Stomach smooth muscle (tissue), 2 donors: ENCODE measurements at regions not wholly inside any gene's neighbourhood (a gene's known extent, or its start where the extent isn't known, plus 50 kb on each side); places are given as distances from the start of the nearest gene placed in this dataset.
"Not testable (repeated sequence)": the region's sequence is repeated elsewhere in the genome, so short reads cannot be mapped to it uniquely, and the experiment has no call there.

ENCODE experiments used
- H3K27ac ChIP-seq: one replicate; pipeline ENCODE4 v1.7.0; 2013; ENCODE audit warnings: mild to moderate bottlenecking, low read length, inconsistent platforms
- H3K27me3 ChIP-seq, 2 donors: one replicate each; pipeline ENCODE4 v1.7.0; 2013; ENCODE audit warnings: low read length in 2 of 2; ENCODE audit not compliant: insufficient read depth in 2 of 2, control insufficient read depth in 1 of 2
- H3K36me3 ChIP-seq, 2 donors: one replicate each; pipeline ENCODE4 v1.7.0; 2013; ENCODE audit warnings: low read length in 2 of 2; ENCODE audit not compliant: control insufficient read depth in 2 of 2, insufficient read depth in 2 of 2
- H3K4me1 ChIP-seq: one replicate; pipeline ENCODE4 v1.7.0; 2013; ENCODE audit warnings: low read length; ENCODE audit not compliant: control insufficient read depth, insufficient read depth
- H3K4me3 ChIP-seq, 2 donors: one replicate each; pipeline ENCODE4 v1.7.0; 2013; ENCODE audit warnings: low read length in 2 of 2
- H3K9ac ChIP-seq, 2 donors: one replicate each; pipeline ENCODE4 v1.7.0; 2013; ENCODE audit warnings: low read length in 2 of 2, mild to moderate bottlenecking in 1 of 2
- H3K9me3 ChIP-seq, 2 donors: one replicate each; pipeline ENCODE4 v1.7.0; 2013; ENCODE audit warnings: low read length in 2 of 2; ENCODE audit not compliant: control insufficient read depth in 2 of 2
- donor health status: healthy.
- donor health status: Pancreatic carcinoma.

DNA sequence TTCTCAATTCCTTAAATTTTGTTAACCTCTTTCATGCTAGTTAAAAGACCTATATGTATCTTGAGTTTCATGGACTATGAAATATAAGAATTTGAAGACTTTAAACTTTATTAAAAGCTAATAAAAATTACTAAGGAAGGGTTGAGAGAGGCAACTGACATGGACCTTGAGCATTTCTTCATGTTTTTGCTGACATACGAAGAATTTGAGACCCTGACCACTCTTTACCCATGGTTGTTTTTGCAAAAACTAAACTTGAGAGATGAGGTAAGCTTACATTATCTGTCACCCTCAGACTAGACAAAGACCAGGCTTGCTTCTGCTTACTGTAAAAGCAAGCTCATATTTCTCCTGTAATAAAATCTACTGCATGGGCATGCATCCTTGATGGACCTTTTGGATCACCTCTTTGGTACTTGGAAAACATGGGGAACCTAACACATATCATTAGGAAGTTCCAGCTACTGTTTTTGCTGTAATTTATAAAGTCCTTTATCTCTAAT is 338.2 kb upstream of the PABPC4L start:
- no peaks in the 10 kb centered on the region for H3K36me3 ChIP-seq

DNA sequence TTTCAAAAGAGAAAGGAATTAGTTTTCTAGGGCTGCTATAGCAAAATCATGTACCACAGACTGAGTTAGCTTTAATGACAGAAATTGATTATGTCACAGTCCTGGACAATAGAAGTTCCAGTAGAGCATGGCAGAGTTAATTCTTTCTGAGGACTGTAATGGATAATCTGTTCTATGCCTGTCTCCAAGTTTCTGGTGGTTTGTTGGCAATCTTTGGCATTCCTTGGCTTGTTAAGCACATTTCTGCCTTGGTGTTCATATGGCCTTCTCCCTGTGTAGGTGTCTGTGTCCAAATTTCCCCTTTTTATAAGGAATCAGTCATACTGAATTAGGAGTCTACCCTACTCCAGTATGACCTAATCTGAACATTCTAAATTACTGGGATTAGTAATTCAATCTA is 336.1 kb upstream of the PABPC4L start:
- no peaks in the 10 kb centered on the region for H3K4me1 ChIP-seq
- no peak overlapping the region for H3K4me3 ChIP-seq
- H3K9me3 ChIP-seq: no peaks in the 10 kb centered on the region
- no peaks in the 10 kb centered on the region for H3K36me3 ChIP-seq
- H3K27me3 ChIP-seq: no peaks in the 10 kb centered on the region
- no peak overlapping the region for H3K9ac ChIP-seq
- H3K27ac ChIP-seq: no peak overlapping the region

More for the DNA sequence above, 338.2 kb upstream of the PABPC4L start:
- Histone ChIP-seq H3K27me3 (no peaks in the 10 kb centered on the region), H3K4me1 (no peaks in the 10 kb centered on the region), H3K9me3 (no peaks in the 10 kb centered on the region), H3K9ac (no peak overlapping the region), H3K27ac (no peak overlapping the region), H3K4me3 (no peak overlapping the region)

- H3K4me3 ChIP-seq: no peak overlapping the region
- H3K27ac ChIP-seq: peak overlapping the region; percentile 7
- no peaks in the 10 kb centered on the region for H3K27me3 ChIP-seq
- no peak overlapping the region for H3K9ac ChIP-seq
- no peaks in the 10 kb centered on the region for H3K9me3 ChIP-seq
- H3K4me1 ChIP-seq: no peaks in the 10 kb centered on the region
- no peaks in the 10 kb centered on the region for H3K36me3 ChIP-seq
These were observed 331.5 kb upstream of the PABPC4L start for GRCh38 chr4:134533068-134533467.

- Histone ChIP-seq H3K9ac (no peak overlapping the region), H3K36me3 (no peaks in the 10 kb centered on the region), H3K4me3 (no peak overlapping the region), H3K27ac (no peak overlapping the region), H3K27me3 (no peaks in the 10 kb centered on the region), H3K4me1 (no peaks in the 10 kb centered on the region), H3K9me3 (no peaks in the 10 kb centered on the region)
These were observed 329.4 kb upstream of the PABPC4L start for GRCh38 chr4:134531013-134531412.

DNA sequence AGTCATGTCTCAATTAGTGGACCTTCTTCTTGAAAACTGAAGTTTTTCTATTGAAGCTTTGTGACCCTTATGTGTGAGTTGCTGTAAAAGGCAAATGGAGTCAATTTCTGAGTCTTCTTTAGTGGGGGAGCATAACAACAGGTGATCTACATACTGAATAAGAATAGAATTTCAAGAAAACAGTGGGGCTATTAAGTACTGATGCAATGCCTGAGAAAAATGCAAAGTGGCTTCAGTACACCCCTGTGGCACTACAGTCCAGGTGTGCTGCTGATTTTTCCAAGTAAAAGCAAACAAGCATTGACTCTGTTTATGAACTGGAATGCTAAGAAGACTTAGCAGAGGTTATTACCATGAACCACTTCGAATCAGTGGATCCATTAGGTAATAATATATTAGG is 328.0 kb upstream of the PABPC4L start:
- H3K4me3 ChIP-seq: no peak overlapping the region
- H3K27me3 ChIP-seq: no peaks in the 10 kb centered on the region
- no peak overlapping the region for H3K27ac ChIP-seq
- no peak overlapping the region for H3K9ac ChIP-seq
- no peaks in the 10 kb centered on the region for H3K36me3 ChIP-seq
- no peaks in the 10 kb centered on the region for H3K9me3 ChIP-seq
- no peaks in the 10 kb centered on the region for H3K4me1 ChIP-seq

DNA sequence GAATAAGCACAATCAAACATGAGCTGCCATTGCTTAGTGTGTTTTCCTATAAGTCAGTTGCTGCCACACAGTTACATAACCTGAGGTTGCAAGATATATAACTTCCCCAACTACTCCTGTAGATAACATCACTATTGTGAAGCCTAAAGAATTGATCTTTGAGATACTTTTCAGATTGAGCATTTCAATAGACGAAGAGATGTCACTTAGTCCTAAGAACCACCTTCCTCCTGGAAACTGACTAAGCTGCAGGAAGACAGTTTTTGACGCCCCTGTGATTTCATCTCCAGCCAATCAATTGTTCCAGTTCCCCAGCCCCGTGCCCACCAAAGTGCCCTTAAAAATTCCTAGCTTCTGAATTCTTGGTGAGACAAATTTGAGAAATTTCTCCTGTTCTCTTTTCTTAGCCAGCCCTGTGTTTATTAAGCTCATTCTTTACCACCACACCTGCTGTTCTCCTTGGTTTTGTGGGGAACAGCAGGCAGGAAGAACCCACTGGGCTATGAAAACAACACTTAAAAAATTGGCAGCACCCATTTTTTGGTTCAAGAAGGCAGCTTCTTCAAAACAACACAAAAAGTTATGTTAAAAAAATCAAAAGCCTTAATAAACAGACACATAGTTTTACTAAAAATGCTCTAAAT is 317.1 kb upstream of the PABPC4L start:
- H3K27me3 ChIP-seq: no peaks in the 10 kb centered on the region
- no peak overlapping the region for H3K9ac ChIP-seq
- H3K27ac ChIP-seq: no peak overlapping the region
- H3K9me3 ChIP-seq: no peaks in the 10 kb centered on the region
- no peaks in the 10 kb centered on the region for H3K4me1 ChIP-seq
- H3K36me3 ChIP-seq: no peaks in the 10 kb centered on the region
- no peak overlapping the region for H3K4me3 ChIP-seq

DNA sequence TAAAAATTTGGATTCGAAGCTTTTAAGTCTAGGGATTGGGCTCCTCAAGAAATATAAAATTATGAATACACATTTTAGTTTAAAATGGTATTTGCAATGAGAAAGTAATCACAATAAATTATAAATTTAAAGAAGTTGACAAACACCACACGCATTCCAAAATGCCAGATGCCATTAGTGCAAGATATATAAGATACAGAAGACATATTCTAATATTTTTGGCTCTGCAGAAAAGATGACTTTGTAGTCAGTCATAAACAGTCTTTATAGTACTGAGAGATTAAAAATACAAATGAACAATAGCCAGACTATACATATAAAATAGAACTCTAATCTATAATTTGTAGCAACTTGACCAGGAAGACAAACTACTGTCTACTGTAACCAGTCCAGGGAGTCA is 309.0 kb upstream of the PABPC4L start:
- Histone ChIP-seq H3K27me3 (no peaks in the 10 kb centered on the region), H3K4me1 (no peaks in the 10 kb centered on the region), H3K36me3 (no peaks in the 10 kb centered on the region), H3K4me3 (no peak overlapping the region), H3K9me3 (no peaks in the 10 kb centered on the region), H3K9ac (no peak overlapping the region), H3K27ac (no peak overlapping the region)

DNA sequence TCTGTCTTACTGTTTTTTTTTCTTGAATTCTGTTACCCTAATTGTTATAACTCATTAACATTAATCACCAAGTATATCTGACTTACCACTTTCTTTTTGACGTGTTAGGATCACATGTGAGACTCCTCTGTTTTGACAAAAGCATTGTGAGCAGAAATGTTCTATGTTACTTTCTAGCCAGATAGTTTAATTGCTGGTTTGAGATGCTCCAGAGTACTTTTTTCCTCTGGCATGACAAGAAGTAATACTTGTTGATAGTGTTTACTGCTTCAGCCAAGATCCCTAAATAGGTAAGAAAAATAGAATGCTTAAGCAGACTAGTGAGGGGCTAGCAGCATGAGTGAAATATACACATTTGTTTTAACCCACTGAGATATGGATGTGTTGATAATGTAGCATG is 303.9 kb upstream of the PABPC4L start:
- Histone ChIP-seq H3K36me3 (no peaks in the 10 kb centered on the region), H3K27me3 (no peaks in the 10 kb centered on the region), H3K4me1 (no peaks in the 10 kb centered on the region), H3K4me3 (no peak overlapping the region), H3K9ac (no peak overlapping the region), H3K9me3 (no peaks in the 10 kb centered on the region), H3K27ac (no peak overlapping the region)

DNA sequence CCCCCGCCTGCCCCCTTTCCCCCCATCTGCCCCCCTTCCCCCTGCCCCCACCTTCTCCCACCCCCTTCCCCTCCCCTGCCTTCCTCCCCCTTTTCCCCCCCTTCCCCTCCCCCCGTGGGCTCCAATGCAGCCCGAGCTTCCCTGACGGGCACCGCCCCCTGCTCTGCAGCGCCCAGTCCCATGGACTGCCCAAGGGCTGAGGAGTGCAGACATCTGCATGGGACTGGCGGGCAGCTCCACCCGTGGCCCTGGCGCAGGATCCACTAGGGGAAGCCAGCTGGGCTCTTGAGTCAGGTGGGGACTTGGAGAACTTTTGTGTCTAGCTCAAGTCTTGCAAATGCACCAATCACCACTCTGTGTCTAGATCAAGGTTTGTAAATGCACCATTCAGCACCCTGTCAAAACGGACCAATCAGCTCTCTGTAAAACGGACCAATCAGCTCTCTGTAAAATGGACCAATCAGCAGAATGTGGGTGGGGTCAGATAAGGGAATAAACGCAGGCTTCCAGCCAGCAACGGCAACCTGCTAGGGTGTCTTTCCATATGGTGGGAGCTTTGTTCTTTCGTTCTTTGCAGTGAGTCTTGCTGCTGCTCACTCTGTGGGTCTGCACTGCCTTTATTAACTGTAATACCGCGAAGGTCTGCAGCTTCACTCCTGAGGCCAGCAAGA is 300.5 kb upstream of the PABPC4L start:
- Histone ChIP-seq H3K27me3 (no peaks in the 10 kb centered on the region), H3K4me3 (no peak overlapping the region), H3K9ac (no peak overlapping the region), H3K4me1 (no peaks in the 10 kb centered on the region), H3K36me3 (no peaks in the 10 kb centered on the region), H3K9me3 (no peaks in the 10 kb centered on the region), H3K27ac (no peak overlapping the region)

- H3K36me3 ChIP-seq, H3K27ac ChIP-seq, H3K4me3 ChIP-seq, H3K4me1 ChIP-seq, H3K27me3 ChIP-seq, H3K9me3 ChIP-seq, H3K9ac ChIP-seq: not testable (repeated sequence)
These were observed 299.9 kb upstream of the PABPC4L start for GRCh38 chr4:134501488-134501887.

- Histone ChIP-seq H3K9me3 (no peaks in the 10 kb centered on the region), H3K27ac (no peak overlapping the region), H3K9ac (no peak overlapping the region), H3K4me3 (no peak overlapping the region), H3K36me3 (no peaks in the 10 kb centered on the region), H3K27me3 (no peaks in the 10 kb centered on the region), H3K4me1 (no peaks in the 10 kb centered on the region)
These were observed 297.5 kb upstream of the PABPC4L start for GRCh38 chr4:134499074-134499473.
